K562 (cell line): ENCODE measurements at regions not wholly inside any gene's neighbourhood (a gene's known extent, or its start where the extent isn't known, plus 50 kb on each side); places are given as distances from the start of the nearest gene placed in this dataset.

ENCODE experiments used
- ATAC-seq: fragments of 200-7000 bp; cut with Tn5 transposase; 3 replicates; pipeline ENCODE4 v1.9.1; 2020; ENCODE audit warnings: moderate library complexity
- BruUV-seq: library from RNA; stranded (reverse); fragments of 400-500 nt; replicated peaks from 2 replicates; lab custom pipeline; 2021; lab: Mats Ljungman, UMichigan
- CTCF ChIA-PET: fragments of 300-600 bp; formaldehyde crosslinking; extraction: SDS; loops from one replicate; lab custom pipeline; 2021; ENCODE audit warnings: low intra/inter-chr PET ratio; lab: Yijun Ruan, JAX
- POLR2A ChIA-PET: fragments of 300-600, 350-650 bp; sonication (Branson Sonifier 250); formaldehyde crosslinking; extraction: SDS; loops from one replicate; lab custom pipeline; 2021; ENCODE audit warnings: antibody characterized with exemption, inconsistent platforms; lab: Yijun Ruan, JAX
- DNase-seq, 4 experiments: peaks; one replicate each; pipeline versions ENCODE4 v3.0.0 to v3.0.0-alpha.2; 2011 to 2018; ENCODE audit warnings: low spot score in 3 of 4, mixed read lengths in 3 of 4; ENCODE audit errors: extremely low read depth in 1 of 4
- FAIRE-seq: peaks from 2 replicates; lab custom pipeline; 2011; peaks lifted over from hg19 to GRCh38; lab: Jason Lieb, UNC
- H2AFZ ChIP-seq: 2 replicates; pipeline ENCODE4 v1.6.0; 2011; ENCODE audit warnings: low read depth, low read length, control low read depth, inconsistent platforms
- H3K27ac ChIP-seq: fragments of 200-600 bp; 3 replicates; pipeline ENCODE4 v1.8.0; 2011; ENCODE audit warnings: low read depth, mild to moderate bottlenecking, control low read depth, inconsistent platforms, low read length, moderate library complexity, mixed read lengths; ENCODE audit errors: extremely low read depth
- H3K27me3 ChIP-seq, 2 experiments: fragments of 300-600 bp in 1 of 2; 2 replicates in 1 of 2; 3 replicates in 1 of 2; pipeline versions ENCODE4 v1.6.0 to v1.8.0; 2011; ENCODE audit warnings: inconsistent platforms in 2 of 2, low read length in 2 of 2, mild to moderate bottlenecking in 1 of 2, mixed read lengths in 1 of 2, moderate library complexity in 1 of 2; ENCODE audit not compliant: control insufficient read depth in 2 of 2, insufficient read depth in 2 of 2
- H3K36me3 ChIP-seq: fragments of 300-600 bp; 3 replicates; pipeline ENCODE4 v1.8.0; 2011; ENCODE audit warnings: mild to moderate bottlenecking, low read length, inconsistent platforms; ENCODE audit not compliant: control insufficient read depth, insufficient read depth
- H3K4me1 ChIP-seq, 2 experiments: fragments of 200-600 bp in 1 of 2; replicated peaks in 1 of 2; 2 replicates in 1 of 2; 3 replicates in 1 of 2; pipeline versions ENCODE4 v1.5.1 to v1.8.0; 2011; ENCODE audit warnings: inconsistent platforms in 2 of 2, low read length in 2 of 2, mild to moderate bottlenecking in 1 of 2, mixed read lengths in 1 of 2, moderate library complexity in 1 of 2; ENCODE audit not compliant: control insufficient read depth in 2 of 2, insufficient read depth in 2 of 2
- H3K4me2 ChIP-seq: 2 replicates; pipeline ENCODE4 v1.6.1; 2011; ENCODE audit warnings: low read length, control low read depth, inconsistent platforms, mixed read lengths; ENCODE audit not compliant: insufficient read depth
- H3K4me3 ChIP-seq: fragments of 200-600 bp; sonication (generic), shearing (Covaris generic); 2 replicates; pipeline ENCODE4 v1.5.1; 2016; ENCODE audit warnings: control low read depth, inconsistent platforms
- H3K79me2 ChIP-seq: fragments of 200-600 bp; 3 replicates; pipeline ENCODE4 v1.8.0; 2011; ENCODE audit warnings: low read length, inconsistent platforms; ENCODE audit not compliant: control insufficient read depth, insufficient read depth
- H3K9ac ChIP-seq, 2 experiments: 2 replicates each; pipeline versions ENCODE4 v1.6.0 to v1.6.1; 2011; ENCODE audit warnings: low read depth in 2 of 2, low read length in 2 of 2, control low read depth in 1 of 2, inconsistent platforms in 1 of 2, mild to moderate bottlenecking in 1 of 2, mixed read lengths in 1 of 2; ENCODE audit not compliant: insufficient read depth in 1 of 2
- H3K9me1 ChIP-seq: one replicate; pipeline ENCODE4 v1.6.0; 2011; ENCODE audit warnings: inconsistent platforms, mild to moderate bottlenecking, low read length, moderate library complexity; ENCODE audit not compliant: control insufficient read depth, insufficient read depth
- H3K9me3 ChIP-seq: replicated peaks from 2 replicates; pipeline ENCODE4 v1.5.1; 2011; ENCODE audit warnings: low read depth, low read length, inconsistent platforms; ENCODE audit not compliant: control insufficient read depth, insufficient read depth
- H4K20me1 ChIP-seq: replicated peaks from 2 replicates; pipeline ENCODE4 v1.6.1; 2011; ENCODE audit warnings: low read length, inconsistent platforms, mixed read lengths; ENCODE audit not compliant: control insufficient read depth, insufficient read depth
- CEBPG ChIP-seq, 3 experiments: fragments of 200-800 bp in 1 of 3; sonication (Bioruptor generic) in 1 of 3; sonication (generic) in 1 of 3; formaldehyde crosslinking in 1 of 3; IDR thresholded peaks in 2 of 3; conservative IDR thresholded peaks in 1 of 3; 2 replicates each; pipeline versions ENCODE4 v1.6.1 to v1.8.0; 2016 to 2022; ENCODE audit warnings: missing compliant biosample characterization in 2 of 3, missing genetic modification characterization in 2 of 3, mild to moderate bottlenecking in 1 of 3, missing genetic modification reagents in 1 of 3
- EZH2 ChIP-seq: IDR thresholded peaks from 2 replicates; pipeline ENCODE4 v1.6.1; 2012; ENCODE audit warnings: low read depth, mild to moderate bottlenecking, inconsistent platforms, low read length, borderline replicate concordance
- ZKSCAN1 ChIP-seq: fragments of 150-350 bp; IDR thresholded peaks from 2 replicates; pipeline ENCODE4 v1.6.1; 2016; ENCODE audit warnings: low read depth, low read length
- ZSCAN32 ChIP-seq: fragments of 450-650 bp; formaldehyde crosslinking; IDR thresholded peaks from 2 replicates; pipeline ENCODE4 v1.4.0; 2020; ENCODE audit warnings: mild to moderate bottlenecking, moderate library complexity
- WGBS: fragments of 100-300 bp; shearing (Covaris generic); methylation state at CpG from one replicate; pipeline ENCODE4 v1.1.6; 2016; ENCODE audit warnings: low coverage, mixed read lengths; ENCODE audit not compliant: insufficient coverage; ENCODE audit errors: missing lambda C conversion rate; 5-methylcytosine and 5-hydroxymethylcytosine counted together
- in situ Hi-C: fragments of 300-500 bp; cut with MboI; formaldehyde crosslinking; loops from 4 replicates; pipeline ENCODE4 v1.15.0; 2018; ENCODE audit warnings: inconsistent platforms, mixed read lengths
- intact Hi-C: fragments of 100-400 bp; cut with micrococcal nuclease; formaldehyde crosslinking; loops from 2 replicates; pipeline ENCODE4 v1.14.2; 2022
- TF ChIP-seq, protein P1 (sequence below): fragments of 450-650 bp; formaldehyde crosslinking; IDR thresholded peaks from 2 replicates; pipeline ENCODE4 v1.4.0; 2022; ENCODE audit warnings: mild to moderate bottlenecking, moderate library complexity
- TF ChIP-seq, protein P2 (sequence below), 2 experiments: fragments of 450-650 bp in 1 of 2; sonication (generic) in 1 of 2; formaldehyde crosslinking in 1 of 2; IDR thresholded peaks in 1 of 2; conservative IDR thresholded peaks in 1 of 2; 2 replicates each; pipeline versions ENCODE4 v1.6.1 to v1.8.1; 2016 to 2023; ENCODE audit warnings: mild to moderate bottlenecking in 2 of 2, moderate library complexity in 2 of 2, inconsistent platforms in 1 of 2, missing genetic modification reagents in 1 of 2

DNA sequence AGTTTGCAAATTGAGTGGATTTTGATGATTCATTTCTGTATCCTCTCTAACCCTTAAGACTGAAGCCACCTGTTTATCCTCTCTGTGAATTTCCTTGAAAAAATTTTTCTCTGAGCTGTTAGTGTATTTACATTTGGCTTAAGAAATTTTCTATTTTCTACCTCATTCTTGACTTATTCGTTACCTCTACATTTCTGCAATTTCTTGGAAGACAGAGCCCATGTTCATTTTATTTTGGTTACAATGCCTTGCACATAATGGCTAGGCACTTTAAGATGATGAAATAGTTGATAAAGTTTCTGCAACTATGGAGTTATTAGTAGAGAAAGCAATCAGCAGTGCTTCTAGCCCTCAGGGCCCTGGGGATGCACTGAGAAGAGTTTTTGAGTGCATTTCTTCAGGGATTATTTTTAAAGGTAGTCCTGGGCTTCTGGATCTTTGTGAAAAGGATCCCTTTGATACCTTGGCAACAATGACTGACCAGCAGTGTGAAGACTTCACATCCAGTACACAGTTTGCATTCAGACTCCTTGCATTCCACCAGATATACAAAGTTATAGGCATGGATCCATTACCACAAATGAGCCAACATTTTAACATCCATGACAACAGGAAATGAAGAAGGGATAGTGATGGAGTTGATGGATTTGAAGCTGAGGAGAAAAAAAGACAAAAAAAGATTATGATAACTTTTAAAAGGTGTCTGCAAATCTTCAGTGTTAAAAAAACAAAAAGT is 68.2 kb downstream of the CH25H start:
- Histone ChIP-seq H4K20me1 (no peaks in the 10 kb centered on the region), H3K9me1 (no peaks in the 10 kb centered on the region), H3K36me3 (no peaks in the 10 kb centered on the region), H3K27ac (no peak overlapping the region), H3K4me1 (no peaks in the 10 kb centered on the region), H3K79me2 (no peaks in the 10 kb centered on the region), H3K9me3 (no peaks in the 10 kb centered on the region), H2AFZ (no peak overlapping the region), H3K27me3 (no peaks in the 10 kb centered on the region), H3K9ac (no peak overlapping the region), H3K4me2 (no peak overlapping the region), H3K4me3 (no peak overlapping the region)
- DNase-seq (no peak), ATAC-seq (no peak), FAIRE-seq (no peak)
- intact Hi-C loops, result no loop called here
- ChIA-PET CTCF (no interaction called here), POLR2A (no interaction called here)
- WGBS, result 13% methylated on average over 1 of the region's 1 CpG
- in situ Hi-C loops, result no loop called here
- BruUV-seq, result no TSS peak
- TF ChIP-seq CEBPG (CRISPR knock-in tag; IDR thresholded peaks at IDR 0.05), result no peak
- peak; percentile 74 to 87 for TF ChIP-seq CEBPG (tag; conservative IDR thresholded peaks at IDR 0.05 in 1 of 2, IDR thresholded peaks at IDR 0.05 in 1 of 2)
- no peak for TF ChIP-seq ZKSCAN1
- TF ChIP-seq, protein P1, sequence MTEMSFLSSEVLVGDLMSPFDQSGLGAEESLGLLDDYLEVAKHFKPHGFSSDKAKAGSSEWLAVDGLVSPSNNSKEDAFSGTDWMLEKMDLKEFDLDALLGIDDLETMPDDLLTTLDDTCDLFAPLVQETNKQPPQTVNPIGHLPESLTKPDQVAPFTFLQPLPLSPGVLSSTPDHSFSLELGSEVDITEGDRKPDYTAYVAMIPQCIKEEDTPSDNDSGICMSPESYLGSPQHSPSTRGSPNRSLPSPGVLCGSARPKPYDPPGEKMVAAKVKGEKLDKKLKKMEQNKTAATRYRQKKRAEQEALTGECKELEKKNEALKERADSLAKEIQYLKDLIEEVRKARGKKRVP, result peak; percentile 71; the same call in 1 of the 2 replicates
- TF ChIP-seq, protein P2, sequence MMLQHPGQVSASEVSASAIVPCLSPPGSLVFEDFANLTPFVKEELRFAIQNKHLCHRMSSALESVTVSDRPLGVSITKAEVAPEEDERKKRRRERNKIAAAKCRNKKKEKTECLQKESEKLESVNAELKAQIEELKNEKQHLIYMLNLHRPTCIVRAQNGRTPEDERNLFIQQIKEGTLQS (IDR thresholded peaks at IDR 0.05), result peak; percentile 40; the same call in 1 of the 2 replicates
- TF ChIP-seq, protein P2 (CRISPR knock-in tag; conservative IDR thresholded peaks at IDR 0.05), result no peak
- TF ChIP-seq EZH2, result no peak
- 0 out of 2 replicates have a peak, but pooled peaks have one; percentile 21 for TF ChIP-seq ZSCAN32
